A549 (cell line): ENCODE measurements at regions not wholly inside any gene's neighbourhood (a gene's known extent, or its start where the extent isn't known, plus 50 kb on each side); places are given as distances from the start of the nearest gene placed in this dataset.

Experiments used
- ATAC-seq, 2 experiments: fragments of 200-7000 bp in 1 of 2; fragments of >200 bp in 1 of 2; cut with Nextera tagmentation in 1 of 2; cut with Tn5 transposase in 1 of 2; 3 replicates each; pipeline versions ENCODE4 v1.8.0 to v1.9.1; 2018 to 2020; ENCODE audit warnings: mild to moderate bottlenecking in 1 of 2, moderate library complexity in 1 of 2
- CTCF ChIA-PET: fragments of 300-600 bp; sonication (Branson Sonifier 250); formaldehyde crosslinking; extraction: SDS; loops from one replicate; lab custom pipeline; 2021; ENCODE audit warnings: antibody characterized with exemption, inconsistent platforms; lab: Yijun Ruan, JAX
- POLR2A ChIA-PET: fragments of 350-600 bp; formaldehyde crosslinking; extraction: SDS; loops from one replicate; lab custom pipeline; 2021; ENCODE audit warnings: antibody characterized with exemption, inconsistent platforms; lab: Yijun Ruan, JAX
- DNase-seq, 2 experiments: peaks; one replicate each; pipeline versions ENCODE4 v3.0.0 to v3.0.0-alpha.2; 2011 to 2016; ENCODE audit warnings: low read depth in 1 of 2, low spot score in 1 of 2
- FAIRE-seq: peaks from 2 replicates; lab custom pipeline; 2011; peaks lifted over from hg19 to GRCh38; lab: Jason Lieb, UNC
- H3K27ac ChIP-seq, 2 experiments: fragments of >200 bp; sonication (Bioruptor Twin); formaldehyde crosslinking; 3 replicates each; pipeline ENCODE4 v1.5.1; 2016 to 2017
- H3K4me1 ChIP-seq: fragments of >200 bp; sonication (Bioruptor Twin); formaldehyde crosslinking; 3 replicates; pipeline ENCODE4 v1.6.1; 2016
- H3K4me2 ChIP-seq: fragments of >200 bp; sonication (Bioruptor Twin); formaldehyde crosslinking; 3 replicates; pipeline ENCODE4 v1.6.1; 2016
- H3K4me3 ChIP-seq: fragments of >200 bp; sonication (Bioruptor Twin); formaldehyde crosslinking; 3 replicates; pipeline ENCODE4 v1.5.1; 2016
- H3K9me3 ChIP-seq: fragments of >200 bp; sonication (Bioruptor Twin); formaldehyde crosslinking; 3 replicates; pipeline ENCODE4 v1.6.1; 2016
- BHLHE40 ChIP-seq: IDR thresholded peaks from 2 replicates; pipeline ENCODE4 v1.6.1; 2012; ENCODE audit warnings: low read depth, low read length, inconsistent platforms
- CBX2 ChIP-seq: fragments of 200-600 bp; sonication (generic); IDR thresholded peaks from 2 replicates; pipeline ENCODE4 v1.6.1; 2016; ENCODE audit warnings: low read depth, mild to moderate bottlenecking, borderline replicate concordance
- CEBPB ChIP-seq, 2 experiments: fragments of >200 bp in 1 of 2; sonication (Bioruptor Twin) in 1 of 2; formaldehyde crosslinking in 1 of 2; IDR thresholded peaks; 2 replicates each; pipeline ENCODE4 v1.6.1; 2012 to 2016
- CHD2 ChIP-seq: fragments of 150-350 bp; IDR thresholded peaks from 2 replicates; pipeline ENCODE4 v1.6.1; 2014; ENCODE audit warnings: low read length; ENCODE audit not compliant: partially characterized antibody
- CHD4 ChIP-seq: fragments of 200-600 bp; sonication (generic); IDR thresholded peaks from 2 replicates; pipeline ENCODE4 v1.6.1; 2016; ENCODE audit warnings: antibody characterized with exemption, mild to moderate bottlenecking, borderline replicate concordance
- EHF ChIP-seq: fragments of 250-450 bp; sonication (Bioruptor Pico); IDR thresholded peaks from 2 replicates; pipeline ENCODE4 v1.5.0; 2020; ENCODE audit warnings: mild to moderate bottlenecking
- FOSB ChIP-seq: fragments of 250-450 bp; sonication (Bioruptor Pico); IDR thresholded peaks from 2 replicates; pipeline ENCODE4 v1.5.0; 2020; ENCODE audit warnings: mild to moderate bottlenecking, moderate library complexity
- FOSL2 ChIP-seq, 2 experiments: fragments of 450-650 bp in 1 of 2; fragments of >200 bp in 1 of 2; sonication (Bioruptor Twin) in 1 of 2; formaldehyde crosslinking; IDR thresholded peaks; 2 replicates each; pipeline versions ENCODE4 v1.5.0 to v1.6.1; 2016 to 2020; ENCODE audit warnings: mild to moderate bottlenecking in 1 of 2, moderate library complexity in 1 of 2
- MAFK ChIP-seq: fragments of 450-650 bp; IDR thresholded peaks from 2 replicates; pipeline ENCODE4 v1.6.1; 2014; ENCODE audit not compliant: partially characterized antibody
- NFE2L2 ChIP-seq: fragments of 150-350 bp; conservative IDR thresholded peaks from 2 replicates; pipeline ENCODE4 v1.6.1; 2014; ENCODE audit warnings: low read length
- RAD21 ChIP-seq, 2 experiments: fragments of >200 bp in 1 of 2; sonication (Bioruptor Twin) in 1 of 2; formaldehyde crosslinking in 1 of 2; IDR thresholded peaks in 1 of 2; conservative IDR thresholded peaks in 1 of 2; 2 replicates in 1 of 2; 3 replicates in 1 of 2; pipeline ENCODE4 v1.6.1; 2012 to 2018; ENCODE audit warnings: inconsistent platforms in 1 of 2
- RCOR1 ChIP-seq: fragments of 150-350 bp; IDR thresholded peaks from 2 replicates; pipeline ENCODE4 v1.6.1; 2014; ENCODE audit warnings: antibody characterized with exemption, low read length, low read depth
- RNF2 ChIP-seq: fragments of 200-600 bp; sonication (generic); IDR thresholded peaks from 2 replicates; pipeline ENCODE4 v1.6.1; 2016; ENCODE audit warnings: low read depth, mild to moderate bottlenecking, antibody characterized with exemption, moderate library complexity, borderline replicate concordance
- TP53 ChIP-seq: fragments of 250-450 bp; sonication (Bioruptor Pico); IDR thresholded peaks from 2 replicates; pipeline ENCODE4 v1.5.0; 2021; ENCODE audit warnings: mild to moderate bottlenecking, moderate library complexity
- WGBS: methylation state at CpG from one replicate; pipeline ENCODE4 v1.1.6; 2017; ENCODE audit errors: missing lambda C conversion rate; 5-methylcytosine and 5-hydroxymethylcytosine counted together
- TF ChIP-seq, protein P1 (sequence below): fragments of >200 bp; sonication (Bioruptor Twin); formaldehyde crosslinking; IDR thresholded peaks from 3 replicates; pipeline ENCODE4 v1.6.1; 2016
- TF ChIP-seq, protein P2 (sequence below): fragments of >200 bp; sonication (Bioruptor Twin); formaldehyde crosslinking; IDR thresholded peaks from 3 replicates; pipeline ENCODE4 v1.5.1; 2016
- TF ChIP-seq, protein P3 (sequence below): fragments of 250-450 bp; sonication (Bioruptor Pico); IDR thresholded peaks from 2 replicates; pipeline ENCODE4 v1.5.0; 2020; ENCODE audit warnings: low read depth, mild to moderate bottlenecking, moderate library complexity
- TF ChIP-seq, protein P4 (sequence below): IDR thresholded peaks from 2 replicates; pipeline ENCODE4 v1.6.1; 2012
- TF ChIP-seq, protein P5 (sequence below): fragments of 200-600 bp; sonication (generic); IDR thresholded peaks from 2 replicates; pipeline ENCODE4 v1.6.1; 2016; ENCODE audit warnings: antibody characterized with exemption, mild to moderate bottlenecking, moderate library complexity

DNA sequence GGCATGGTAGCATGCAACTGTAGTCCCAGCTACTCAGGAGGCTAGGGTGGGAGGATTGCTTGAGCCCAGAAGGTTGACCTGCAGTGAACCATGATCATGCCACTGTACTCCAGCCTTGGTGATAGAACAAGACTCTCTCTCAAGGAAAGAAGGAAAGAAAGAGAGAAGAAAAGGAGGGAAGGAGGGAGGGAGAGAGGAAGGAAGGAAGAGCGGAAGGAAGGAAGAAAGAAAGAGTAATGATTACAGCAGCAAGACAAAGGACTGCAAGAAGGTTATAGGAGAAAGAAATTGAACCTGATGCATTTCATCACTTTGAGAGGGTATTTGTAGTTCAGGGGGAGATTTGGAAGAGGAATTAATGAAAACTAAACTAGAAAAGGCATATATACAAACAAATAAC lies 155.7 kb downstream of the LACC1 start:
- H3K4me2 ChIP-seq, result no peak overlapping the region
- H3K4me1 ChIP-seq, result peaks cover 6% of the 10 kb centered on the region; the same call in 2 of the 3 replicates
- FAIRE-seq, result no peak
- H3K9me3 ChIP-seq, result no peaks in the 10 kb centered on the region
- H3K27ac ChIP-seq, result no peak overlapping the region
- CTCF ChIA-PET, result no interaction called here
- WGBS, result 92% methylated on average over 1 of the region's 1 CpG
- no peak overlapping the region for H3K4me3 ChIP-seq
- POLR2A ChIA-PET, result no interaction called here
- TF ChIP-seq TP53 (CRISPR knock-in tag) (no peak), CHD4 (no peak), BHLHE40 (no peak), MAFK (no peak), FOSB (CRISPR knock-in tag) (no peak), RCOR1 (no peak), RAD21 (conservative IDR thresholded peaks at IDR 0.05 in 1 of 2, IDR thresholded peaks at IDR 0.05 in 1 of 2) (no peak), CHD2 (no peak), CBX2 (no peak), NFE2L2 (no peak)
- TF ChIP-seq, protein P1, sequence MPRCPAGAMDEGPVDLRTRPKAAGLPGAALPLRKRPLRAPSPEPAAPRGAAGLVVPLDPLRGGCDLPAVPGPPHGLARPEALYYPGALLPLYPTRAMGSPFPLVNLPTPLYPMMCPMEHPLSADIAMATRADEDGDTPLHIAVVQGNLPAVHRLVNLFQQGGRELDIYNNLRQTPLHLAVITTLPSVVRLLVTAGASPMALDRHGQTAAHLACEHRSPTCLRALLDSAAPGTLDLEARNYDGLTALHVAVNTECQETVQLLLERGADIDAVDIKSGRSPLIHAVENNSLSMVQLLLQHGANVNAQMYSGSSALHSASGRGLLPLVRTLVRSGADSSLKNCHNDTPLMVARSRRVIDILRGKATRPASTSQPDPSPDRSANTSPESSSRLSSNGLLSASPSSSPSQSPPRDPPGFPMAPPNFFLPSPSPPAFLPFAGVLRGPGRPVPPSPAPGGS, result no peak
- TF ChIP-seq, protein P2, sequence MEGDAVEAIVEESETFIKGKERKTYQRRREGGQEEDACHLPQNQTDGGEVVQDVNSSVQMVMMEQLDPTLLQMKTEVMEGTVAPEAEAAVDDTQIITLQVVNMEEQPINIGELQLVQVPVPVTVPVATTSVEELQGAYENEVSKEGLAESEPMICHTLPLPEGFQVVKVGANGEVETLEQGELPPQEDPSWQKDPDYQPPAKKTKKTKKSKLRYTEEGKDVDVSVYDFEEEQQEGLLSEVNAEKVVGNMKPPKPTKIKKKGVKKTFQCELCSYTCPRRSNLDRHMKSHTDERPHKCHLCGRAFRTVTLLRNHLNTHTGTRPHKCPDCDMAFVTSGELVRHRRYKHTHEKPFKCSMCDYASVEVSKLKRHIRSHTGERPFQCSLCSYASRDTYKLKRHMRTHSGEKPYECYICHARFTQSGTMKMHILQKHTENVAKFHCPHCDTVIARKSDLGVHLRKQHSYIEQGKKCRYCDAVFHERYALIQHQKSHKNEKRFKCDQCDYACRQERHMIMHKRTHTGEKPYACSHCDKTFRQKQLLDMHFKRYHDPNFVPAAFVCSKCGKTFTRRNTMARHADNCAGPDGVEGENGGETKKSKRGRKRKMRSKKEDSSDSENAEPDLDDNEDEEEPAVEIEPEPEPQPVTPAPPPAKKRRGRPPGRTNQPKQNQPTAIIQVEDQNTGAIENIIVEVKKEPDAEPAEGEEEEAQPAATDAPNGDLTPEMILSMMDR, result no peak
- TF ChIP-seq, protein P3, sequence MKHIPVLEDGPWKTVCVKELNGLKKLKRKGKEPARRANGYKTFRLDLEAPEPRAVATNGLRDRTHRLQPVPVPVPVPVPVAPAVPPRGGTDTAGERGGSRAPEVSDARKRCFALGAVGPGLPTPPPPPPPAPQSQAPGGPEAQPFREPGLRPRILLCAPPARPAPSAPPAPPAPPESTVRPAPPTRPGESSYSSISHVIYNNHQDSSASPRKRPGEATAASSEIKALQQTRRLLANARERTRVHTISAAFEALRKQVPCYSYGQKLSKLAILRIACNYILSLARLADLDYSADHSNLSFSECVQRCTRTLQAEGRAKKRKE (CRISPR knock-in tag), result no peak
- TF ChIP-seq, protein P4, sequence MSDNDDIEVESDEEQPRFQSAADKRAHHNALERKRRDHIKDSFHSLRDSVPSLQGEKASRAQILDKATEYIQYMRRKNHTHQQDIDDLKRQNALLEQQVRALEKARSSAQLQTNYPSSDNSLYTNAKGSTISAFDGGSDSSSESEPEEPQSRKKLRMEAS, result no peak
- TF ChIP-seq, protein P5, sequence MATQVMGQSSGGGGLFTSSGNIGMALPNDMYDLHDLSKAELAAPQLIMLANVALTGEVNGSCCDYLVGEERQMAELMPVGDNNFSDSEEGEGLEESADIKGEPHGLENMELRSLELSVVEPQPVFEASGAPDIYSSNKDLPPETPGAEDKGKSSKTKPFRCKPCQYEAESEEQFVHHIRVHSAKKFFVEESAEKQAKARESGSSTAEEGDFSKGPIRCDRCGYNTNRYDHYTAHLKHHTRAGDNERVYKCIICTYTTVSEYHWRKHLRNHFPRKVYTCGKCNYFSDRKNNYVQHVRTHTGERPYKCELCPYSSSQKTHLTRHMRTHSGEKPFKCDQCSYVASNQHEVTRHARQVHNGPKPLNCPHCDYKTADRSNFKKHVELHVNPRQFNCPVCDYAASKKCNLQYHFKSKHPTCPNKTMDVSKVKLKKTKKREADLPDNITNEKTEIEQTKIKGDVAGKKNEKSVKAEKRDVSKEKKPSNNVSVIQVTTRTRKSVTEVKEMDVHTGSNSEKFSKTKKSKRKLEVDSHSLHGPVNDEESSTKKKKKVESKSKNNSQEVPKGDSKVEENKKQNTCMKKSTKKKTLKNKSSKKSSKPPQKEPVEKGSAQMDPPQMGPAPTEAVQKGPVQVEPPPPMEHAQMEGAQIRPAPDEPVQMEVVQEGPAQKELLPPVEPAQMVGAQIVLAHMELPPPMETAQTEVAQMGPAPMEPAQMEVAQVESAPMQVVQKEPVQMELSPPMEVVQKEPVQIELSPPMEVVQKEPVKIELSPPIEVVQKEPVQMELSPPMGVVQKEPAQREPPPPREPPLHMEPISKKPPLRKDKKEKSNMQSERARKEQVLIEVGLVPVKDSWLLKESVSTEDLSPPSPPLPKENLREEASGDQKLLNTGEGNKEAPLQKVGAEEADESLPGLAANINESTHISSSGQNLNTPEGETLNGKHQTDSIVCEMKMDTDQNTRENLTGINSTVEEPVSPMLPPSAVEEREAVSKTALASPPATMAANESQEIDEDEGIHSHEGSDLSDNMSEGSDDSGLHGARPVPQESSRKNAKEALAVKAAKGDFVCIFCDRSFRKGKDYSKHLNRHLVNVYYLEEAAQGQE, result no peak
- TF ChIP-seq, all 56 proteins: peak for 0
- ATAC-seq (no peak), DNase-seq (no peak)

DNA sequence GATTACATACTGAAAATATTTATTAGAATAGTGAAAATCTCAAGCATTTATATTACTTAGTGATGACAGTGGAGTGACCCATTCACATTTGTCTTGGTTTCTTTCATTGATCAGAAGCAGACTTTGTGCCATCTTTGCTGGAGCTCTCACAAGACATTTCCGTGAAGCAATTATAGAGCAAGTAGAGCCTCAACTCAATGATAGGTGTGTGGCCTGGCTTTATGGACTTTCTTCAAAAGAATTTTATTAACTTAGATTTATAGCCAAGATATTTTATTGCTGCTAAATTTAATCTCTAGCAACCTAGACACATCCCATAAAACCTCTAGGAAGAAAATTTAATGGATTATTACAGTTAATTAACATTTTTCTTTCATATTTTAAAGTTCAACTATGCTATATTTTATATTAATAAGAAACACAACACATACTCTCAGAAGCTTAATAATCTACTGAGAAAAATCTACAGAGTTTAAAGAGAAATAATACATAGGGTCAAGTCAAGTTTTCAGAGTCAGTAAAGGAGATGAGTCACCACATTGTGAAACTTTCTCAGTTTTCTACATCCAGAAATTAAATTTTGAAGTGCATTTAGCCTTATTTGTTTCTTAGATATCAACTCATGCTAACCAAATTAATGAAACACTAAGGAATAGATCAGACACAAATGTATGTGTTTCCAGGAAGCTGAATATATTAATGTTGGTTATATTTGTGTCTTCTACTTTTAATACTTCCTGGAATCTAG lies 160.5 kb downstream of the LACC1 start:
- Histone ChIP-seq H3K9me3 (no peaks in the 10 kb centered on the region), H3K4me1 (peaks cover 28% of the 10 kb centered on the region), H3K4me2 (peak overlapping the region; percentile 51), H3K27ac (peak overlapping the region; percentile 48 to 63; a peak in 2 of 6 replicates), H3K4me3 (no peak overlapping the region)
- 28% methylated on average over 1 of the region's 1 CpG for WGBS
- CTCF ChIA-PET, result no interaction called here
- FAIRE-seq (no peak), DNase-seq (no peak), ATAC-seq (no peak)
- TF ChIP-seq CEBPB (IDR thresholded peaks at IDR 0.05), result peak in 1 of 2 experiments; percentile 41; a peak in 1 of 4 replicates
- 0 out of 2 replicates have a peak, but pooled peaks have one; percentile 22 for TF ChIP-seq FOSL2 (IDR thresholded peaks at IDR 0.05)
- TF ChIP-seq FOSL2 (CRISPR knock-in tag; IDR thresholded peaks at IDR 0.05), result peak; percentile 65
- TF ChIP-seq RNF2, result no peak
- TF ChIP-seq EHF (CRISPR knock-in tag), result no peak
- no peak for TF ChIP-seq RCOR1
- POLR2A ChIA-PET, result no interaction called here
